Fibroblast of skin of right biceps (primary cell): ENCODE measurements at regions not wholly inside any gene's neighbourhood (a gene's known extent, or its start where the extent isn't known, plus 50 kb on each side); places are given as distances from the start of the nearest gene placed in this dataset.
A peak's percentile ranks its signal among the peaks of the same experiment; 100 is the strongest.
"Not testable (repeated sequence)": the region's sequence is repeated elsewhere in the genome, so short reads cannot be mapped to it uniquely, and the experiment has no call there.

Source experiments
- DNase-seq: peaks from one replicate; pipeline ENCODE4 v3.0.0-alpha.2; 2013

DNA sequence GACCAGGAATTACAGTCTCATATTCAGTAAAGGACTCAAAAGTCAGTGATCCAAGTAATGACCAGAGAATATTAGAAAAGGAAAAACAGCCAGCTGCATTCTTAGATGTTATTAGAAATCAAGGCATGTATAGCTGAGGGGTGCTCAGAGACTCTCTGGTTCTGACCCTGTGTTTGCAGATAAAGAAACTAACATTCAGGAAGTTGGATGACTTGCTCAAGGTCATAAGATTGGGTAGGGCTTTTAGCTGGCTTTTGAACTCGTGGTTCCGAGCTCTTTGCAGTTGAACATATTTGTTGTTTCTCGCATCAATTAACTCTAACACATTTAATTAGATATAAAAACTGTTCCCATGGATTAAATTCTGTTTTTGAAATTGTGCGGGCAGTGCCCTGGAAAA is 62.5 kb upstream of the ENPP6 start:
- no peak for DNase-seq

DNA sequence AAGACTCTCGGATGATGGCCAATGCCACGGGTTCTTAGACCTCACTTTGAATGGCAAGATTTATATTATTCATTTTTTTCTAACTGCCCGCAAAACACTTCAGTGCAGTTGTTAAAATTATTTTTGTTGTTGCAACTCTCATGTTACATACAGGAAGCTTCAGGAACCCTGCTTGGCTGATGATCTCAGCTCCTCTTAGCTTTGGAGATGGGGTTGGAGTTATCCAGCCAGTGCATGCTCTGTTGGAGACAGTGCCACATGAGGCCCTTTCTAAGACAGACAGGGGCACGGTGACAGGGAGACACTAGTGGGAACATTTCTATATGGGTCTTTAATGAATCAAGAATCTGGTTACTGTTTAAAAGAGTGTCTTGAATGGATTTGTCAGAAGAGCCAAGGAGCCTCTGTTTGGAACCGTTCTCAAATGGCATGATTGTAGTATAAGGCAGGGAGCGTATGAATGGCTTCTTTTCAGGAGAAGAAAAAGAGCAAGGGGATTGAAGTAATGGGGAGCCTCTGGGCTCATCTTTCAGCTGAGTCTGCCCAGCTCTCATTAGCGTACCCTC is 61.9 kb upstream of the ENPP6 start:
- DNase-seq, result no peak

DNA sequence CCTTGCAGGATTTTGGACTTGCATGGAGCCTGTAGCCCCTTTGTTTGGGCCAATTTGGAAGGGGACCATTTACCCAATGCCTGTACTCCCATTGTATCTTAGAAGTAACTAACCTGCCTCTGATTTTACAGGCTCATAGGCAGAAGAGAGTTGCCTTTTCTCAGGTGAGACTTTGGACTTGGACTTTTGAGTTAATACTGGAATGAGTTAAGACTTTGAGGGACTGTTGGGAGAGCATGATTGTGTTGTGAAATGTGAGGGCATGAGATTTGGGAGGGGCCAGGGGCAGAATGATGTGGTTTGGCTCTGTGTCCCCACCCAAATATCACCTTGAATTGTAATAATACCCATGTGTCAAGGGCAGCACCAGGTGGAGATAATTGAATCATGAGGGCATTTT is 60.1 kb upstream of the ENPP6 start:
- not testable (repeated sequence) for DNase-seq

DNA sequence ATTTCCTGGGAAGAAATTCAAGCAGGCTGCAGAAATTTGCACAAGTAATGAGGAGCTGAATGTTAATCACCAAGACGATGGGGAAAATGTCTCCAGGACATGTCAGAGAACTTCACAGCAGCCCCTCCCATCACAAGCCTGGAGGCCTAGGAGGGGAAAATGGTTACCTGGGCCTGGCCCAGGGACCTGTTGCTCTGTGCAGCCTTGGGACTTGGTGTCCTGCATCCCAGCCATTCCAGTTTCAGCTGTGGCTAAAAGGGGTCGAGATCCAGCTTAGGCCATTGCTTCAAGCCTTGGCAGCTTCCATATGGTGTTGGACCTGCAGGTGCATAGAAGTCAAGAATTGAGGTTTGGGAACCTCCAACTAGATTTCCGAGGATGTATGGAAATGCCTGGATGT is 59.3 kb upstream of the ENPP6 start:
- DNase-seq, result not testable (repeated sequence)

DNA sequence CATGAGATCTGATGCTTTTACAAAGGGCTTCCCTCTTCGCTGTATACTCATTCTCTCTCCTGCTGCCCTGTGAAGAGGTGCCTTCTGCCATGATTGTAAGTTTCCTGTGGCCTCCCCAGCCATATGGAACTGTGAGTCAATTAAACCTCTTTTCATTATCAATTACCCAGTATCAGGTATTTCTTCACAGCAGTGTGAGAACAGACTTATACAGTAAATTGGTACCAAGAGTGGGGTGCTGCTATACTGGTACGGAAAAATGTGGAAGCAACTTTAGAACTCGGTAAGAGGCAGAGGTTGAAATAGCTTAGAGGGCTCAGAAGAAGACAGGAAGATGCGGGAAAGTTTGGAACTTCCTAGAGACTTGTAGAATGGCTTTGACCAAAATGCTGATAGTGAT is 58.7 kb upstream of the ENPP6 start:
- not testable (repeated sequence) for DNase-seq

DNA sequence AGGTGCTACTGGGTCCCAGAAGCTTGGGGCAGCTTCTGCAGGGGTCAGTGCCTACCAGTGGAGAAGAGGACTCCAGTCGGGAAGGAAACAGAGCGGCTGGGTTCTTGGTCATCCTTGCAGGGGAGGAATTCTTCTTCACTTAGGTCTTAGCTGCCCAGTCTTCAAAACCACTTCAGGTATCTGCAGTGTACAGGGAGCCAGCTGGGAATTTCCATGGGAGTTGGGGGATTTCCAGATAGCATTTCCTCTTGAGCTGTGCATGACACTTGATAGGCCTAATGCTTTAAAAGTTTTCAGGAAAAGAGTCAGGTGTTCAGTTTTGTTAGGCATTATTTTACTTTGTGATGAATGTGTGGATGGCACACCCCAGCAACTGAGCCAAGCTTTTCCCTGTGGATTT is 58.1 kb upstream of the ENPP6 start:
- DNase-seq, result no peak

DNA sequence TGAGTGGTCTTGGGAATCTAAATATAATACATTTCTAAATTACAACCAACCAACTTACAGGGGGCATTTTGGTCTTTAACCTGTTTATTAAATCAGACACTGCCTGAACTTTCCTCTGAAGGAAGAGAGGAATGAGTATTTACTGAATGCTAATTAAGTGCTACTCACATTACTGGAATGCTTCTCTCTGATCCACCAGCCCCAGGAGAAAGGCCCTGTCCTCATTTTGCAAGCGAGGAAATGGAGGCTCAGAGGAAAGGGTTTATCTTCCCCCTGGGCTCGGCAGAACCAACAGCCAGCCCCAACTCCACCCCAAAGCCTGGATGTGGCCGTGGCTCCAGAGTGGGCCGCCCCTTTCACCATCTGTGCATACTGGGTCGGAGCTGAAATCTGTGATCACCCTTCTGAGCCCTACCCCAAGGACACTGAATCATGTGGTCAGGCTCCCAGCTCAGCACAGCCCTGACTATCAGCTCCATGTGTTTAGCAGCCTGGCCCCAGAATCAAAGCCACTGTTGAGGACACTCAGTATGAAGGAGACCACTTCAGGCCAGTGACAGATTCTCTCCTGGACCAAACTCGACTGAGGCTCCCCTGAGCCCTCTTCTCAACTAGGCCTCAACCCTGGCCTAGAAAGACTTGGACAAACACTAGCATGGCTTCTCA is 56.7 kb upstream of the ENPP6 start:
- DNase-seq, result peak; percentile 32

DNA sequence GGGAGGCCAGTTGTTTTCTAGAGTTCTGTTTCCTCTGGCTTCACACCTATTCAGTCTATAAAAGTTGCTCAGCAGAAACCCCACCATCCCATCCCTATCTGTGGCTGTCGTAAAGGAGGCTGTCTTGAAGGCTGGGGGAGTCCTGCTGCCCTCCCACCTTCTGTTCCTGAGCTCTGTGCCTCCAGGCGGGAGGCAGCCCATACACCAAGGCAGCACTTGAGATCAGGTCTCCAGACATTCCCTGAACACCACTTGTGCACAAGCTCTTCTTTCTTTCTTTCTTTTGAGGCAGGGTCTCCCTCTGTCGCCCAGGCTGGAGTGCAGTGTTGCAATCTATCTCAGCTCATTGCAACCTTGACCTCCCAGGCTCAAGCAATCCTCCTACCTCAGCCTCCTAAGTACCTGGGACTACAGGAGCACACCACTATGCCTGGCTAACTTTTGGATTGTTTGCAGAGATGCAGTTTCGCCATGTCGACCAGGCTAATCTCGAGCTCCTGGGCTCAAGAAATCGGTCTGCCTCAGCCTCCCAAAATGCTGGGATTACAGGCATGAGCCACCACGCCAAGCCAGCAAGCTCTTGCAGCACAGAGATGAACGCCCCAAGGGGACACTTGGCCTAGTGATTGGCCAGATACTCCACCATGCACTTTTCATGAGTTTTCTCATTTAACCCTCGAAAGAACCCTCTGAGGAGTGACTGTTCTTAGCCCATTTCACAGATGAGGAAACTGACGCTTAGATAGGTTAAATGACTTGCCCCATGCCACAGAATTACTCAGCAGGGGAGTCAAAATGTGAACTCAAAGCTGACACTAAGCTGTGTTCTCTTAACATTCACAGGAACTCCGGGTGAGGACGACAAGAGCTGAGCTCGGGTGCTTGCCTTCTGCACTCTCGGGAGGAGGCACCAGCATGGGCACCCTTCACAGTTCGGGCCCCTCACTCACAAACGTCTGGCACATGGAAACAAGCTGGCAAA is 55.8 kb upstream of the ENPP6 start:
- DNase-seq, result no peak

DNA sequence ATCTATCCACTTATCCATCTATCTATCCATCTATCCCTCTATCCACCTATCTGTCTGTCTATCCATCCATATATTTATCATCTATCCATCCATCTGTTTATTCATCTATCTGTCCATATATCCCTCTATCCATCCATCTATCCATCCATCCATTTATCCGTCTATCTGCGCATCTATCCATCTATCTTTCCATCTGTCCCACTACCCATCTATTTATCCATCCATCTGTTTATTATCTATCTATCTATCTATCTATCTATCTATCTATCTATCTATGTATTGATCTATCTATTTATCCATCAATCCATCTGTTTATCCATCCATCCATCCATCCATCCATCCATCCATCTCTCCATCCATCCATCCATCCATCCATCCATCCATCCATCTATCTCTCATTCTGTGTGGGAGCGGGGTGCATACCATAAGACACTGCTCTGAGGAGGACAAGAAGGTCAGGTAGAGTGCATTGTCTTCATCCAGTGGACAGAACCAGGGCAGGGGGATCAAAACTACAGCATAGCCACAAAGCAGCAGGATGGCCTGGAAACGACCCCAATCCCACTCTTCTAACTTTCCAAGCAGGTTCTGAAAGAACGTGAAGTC is 53.2 kb upstream of the ENPP6 start:
- no peak for DNase-seq

DNA sequence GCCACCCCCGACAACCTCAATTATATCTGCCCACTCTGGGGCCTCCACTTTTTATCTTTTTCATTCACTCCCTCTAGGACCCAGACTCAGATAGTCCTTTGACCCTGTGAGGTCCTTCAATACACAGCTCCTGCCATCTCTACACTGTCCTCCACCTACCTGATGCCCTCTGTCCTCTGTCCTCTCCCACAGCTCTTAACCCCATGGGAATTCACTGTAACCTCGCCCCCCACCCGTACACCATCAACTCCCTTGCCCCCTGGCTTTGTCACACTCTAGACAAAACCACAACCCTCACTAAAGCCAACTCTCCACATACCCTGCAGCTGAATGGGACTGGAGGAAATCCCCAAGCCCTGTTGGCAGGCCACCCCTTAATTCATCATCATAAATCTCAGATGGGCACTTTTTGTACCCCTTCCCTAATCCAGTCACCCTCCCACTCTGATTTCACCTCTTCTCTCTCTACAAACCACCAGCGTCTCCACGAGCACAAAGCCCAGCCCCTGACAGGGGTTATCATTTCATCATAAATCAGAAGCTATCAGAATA is 52.3 kb upstream of the ENPP6 start:
- DNase-seq, result no peak

DNA sequence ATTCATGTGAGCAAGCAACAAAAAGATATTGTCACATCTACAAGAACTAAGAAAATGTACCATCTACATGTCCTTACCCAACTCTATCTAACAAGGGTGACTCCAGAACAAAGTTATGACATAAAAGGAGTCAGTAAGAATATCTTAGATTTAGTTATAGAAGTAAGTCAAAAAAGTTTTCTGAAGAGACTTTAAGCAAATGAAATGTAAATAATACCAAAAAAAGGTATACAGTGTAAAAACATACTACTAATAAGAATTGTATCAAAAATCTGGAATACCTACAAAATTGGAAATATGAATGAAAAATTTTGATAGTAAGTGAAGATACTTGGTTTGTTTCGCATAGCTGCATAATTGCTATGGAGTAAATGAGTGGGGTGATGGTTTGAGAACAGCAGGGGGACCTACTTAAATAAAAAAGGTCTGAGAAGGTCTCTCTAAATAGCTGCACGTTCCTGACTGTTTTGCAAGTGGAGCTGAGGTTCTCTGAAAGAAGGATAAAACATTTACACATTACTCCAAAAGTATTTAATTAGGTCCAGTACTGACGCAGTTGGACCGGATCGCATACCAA is 51.0 kb upstream of the ENPP6 start:
- DNase-seq, result no peak

DNA sequence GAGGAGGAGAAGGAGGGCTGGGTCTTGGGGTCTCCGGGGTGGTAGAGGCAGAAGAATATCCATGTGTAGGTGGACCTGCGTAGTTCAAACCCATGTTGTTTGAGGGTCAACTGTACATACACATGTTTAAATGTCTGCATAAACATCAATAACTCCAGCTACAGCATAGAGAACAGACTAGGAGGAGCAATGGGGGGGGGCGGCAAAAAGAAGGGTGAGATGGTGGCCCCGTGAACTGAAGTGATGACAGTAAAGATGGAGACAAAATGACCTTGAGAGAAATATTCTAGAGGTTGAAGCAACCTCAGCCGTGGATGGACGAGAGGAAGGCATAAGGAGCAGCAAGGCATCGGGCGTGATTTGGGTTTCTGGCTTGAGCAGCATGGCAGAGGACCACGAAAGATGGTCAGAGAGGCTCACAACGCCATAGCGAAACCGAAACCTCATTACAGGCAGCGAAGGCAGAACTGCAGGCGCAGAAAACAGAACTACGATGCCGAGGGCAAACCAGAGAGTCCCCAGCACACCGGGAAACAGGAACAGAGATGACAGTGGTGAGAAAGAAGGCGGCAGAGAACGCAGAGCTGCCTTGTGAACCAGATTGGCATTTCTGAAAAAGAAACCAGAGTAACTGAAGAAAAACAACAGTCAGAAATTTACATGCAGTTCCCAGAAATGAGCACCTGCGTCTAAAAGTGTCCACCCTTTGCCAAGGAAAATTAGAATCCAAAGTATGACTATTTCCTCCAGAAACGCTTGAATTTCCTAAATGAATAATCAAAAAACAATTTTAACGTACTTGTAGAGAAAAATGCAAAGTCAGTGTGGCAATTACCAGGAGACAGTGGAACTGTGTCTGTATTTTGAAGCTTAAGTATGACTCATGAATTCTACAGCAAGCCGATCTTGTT is 50.3 kb upstream of the ENPP6 start:
- DNase-seq, result peak; percentile 93
